NCI-H128 (cell line): ENCODE measurements at regions not wholly inside any gene's neighbourhood (a gene's known extent, or its start where the extent isn't known, plus 50 kb on each side); places are given as distances from the start of the nearest gene placed in this dataset.
"Not testable (repeated sequence)": the region's sequence is repeated elsewhere in the genome, so short reads cannot be mapped to it uniquely, and the experiment has no call there.

ENCODE experiments used
- DNase-seq: peaks from one replicate; lab custom pipeline; 2025; ENCODE audit not compliant: unreplicated experiment; lab: John Stamatoyannopoulos, UW

- no peak for DNase-seq
Measured at GRCh38 chr2:144822966-144823365, 303.0 kb upstream of the ZEB2 start.

- no peak for DNase-seq
Measured at GRCh38 chr2:144812288-144812687, 292.4 kb upstream of the ZEB2 start.

GRCh38 chr2:144801766-144802165 lies 281.8 kb upstream of the ZEB2 start:
- no peak for DNase-seq

- DNase-seq: no peak
Measured at GRCh38 chr2:144801325-144801724, 281.4 kb upstream of the ZEB2 start.

- DNase-seq: no peak
Measured at GRCh38 chr2:144798989-144799388, 279.1 kb upstream of the ZEB2 start.

GRCh38 chr2:144798034-144798433 lies 278.1 kb upstream of the ZEB2 start:
- no peak for DNase-seq

- DNase-seq: no peak
Measured at GRCh38 chr2:144796936-144797335, 277.0 kb upstream of the ZEB2 start.

GRCh38 chr2:144796164-144796563 lies 276.2 kb upstream of the ZEB2 start:
- DNase-seq: no peak

- no peak for DNase-seq
Measured at GRCh38 chr2:144785253-144785652, 265.3 kb upstream of the ZEB2 start.

GRCh38 chr2:144780983-144781382 lies 261.1 kb upstream of the ZEB2 start:
- no peak for DNase-seq

- DNase-seq: no peak
Measured at GRCh38 chr2:144776766-144777165, 256.8 kb upstream of the ZEB2 start.

GRCh38 chr2:144774809-144775208 lies 254.9 kb upstream of the ZEB2 start:
- no peak for DNase-seq

GRCh38 chr2:144771348-144771747 lies 251.4 kb upstream of the ZEB2 start:
- no peak for DNase-seq

- no peak for DNase-seq
Measured at GRCh38 chr2:144770616-144771230, 250.8 kb upstream of the ZEB2 start.

- DNase-seq: not testable (repeated sequence)
Measured at GRCh38 chr2:144760939-144761338, 241.0 kb upstream of the ZEB2 start.

- no peak for DNase-seq
Measured at GRCh38 chr2:144759746-144760145, 239.8 kb upstream of the ZEB2 start.

GRCh38 chr2:144758196-144758595 lies 238.3 kb upstream of the ZEB2 start:
- DNase-seq: not testable (repeated sequence)

- no peak for DNase-seq
Measured at GRCh38 chr2:144753416-144753815, 233.5 kb upstream of the ZEB2 start.

GRCh38 chr2:144751142-144751905 lies 231.4 kb upstream of the ZEB2 start:
- no peak for DNase-seq

GRCh38 chr2:144749188-144749587 lies 229.3 kb upstream of the ZEB2 start:
- DNase-seq: no peak

GRCh38 chr2:144748443-144748842 lies 228.5 kb upstream of the ZEB2 start:
- DNase-seq: no peak

GRCh38 chr2:144747571-144747970 lies 227.7 kb upstream of the ZEB2 start:
- no peak for DNase-seq

GRCh38 chr2:144745424-144745823 lies 225.5 kb upstream of the ZEB2 start:
- no peak for DNase-seq
